HFF-Myc (cell line): ENCODE measurements at regions not wholly inside any gene's neighbourhood (a gene's known extent, or its start where the extent isn't known, plus 50 kb on each side); places are given as distances from the start of the nearest gene placed in this dataset.

Experiments used
- DNase-seq: peaks from one replicate; pipeline ENCODE4 v3.0.0-alpha.2; 2011; ENCODE audit warnings: low read depth; ENCODE audit errors: extremely low read depth
- H3K4me3 ChIP-seq: replicated peaks from 2 replicates; pipeline ENCODE4 v1.5.1; 2011; ENCODE audit warnings: low read depth, mild to moderate bottlenecking, control low read depth, low read length
- TF ChIP-seq, protein P1 (sequence below): IDR thresholded peaks from 2 replicates; pipeline ENCODE4 v1.5.1; 2012; ENCODE audit warnings: mild to moderate bottlenecking, low read depth, low read length, control low read depth; ENCODE audit errors: missing control alignments

DNA sequence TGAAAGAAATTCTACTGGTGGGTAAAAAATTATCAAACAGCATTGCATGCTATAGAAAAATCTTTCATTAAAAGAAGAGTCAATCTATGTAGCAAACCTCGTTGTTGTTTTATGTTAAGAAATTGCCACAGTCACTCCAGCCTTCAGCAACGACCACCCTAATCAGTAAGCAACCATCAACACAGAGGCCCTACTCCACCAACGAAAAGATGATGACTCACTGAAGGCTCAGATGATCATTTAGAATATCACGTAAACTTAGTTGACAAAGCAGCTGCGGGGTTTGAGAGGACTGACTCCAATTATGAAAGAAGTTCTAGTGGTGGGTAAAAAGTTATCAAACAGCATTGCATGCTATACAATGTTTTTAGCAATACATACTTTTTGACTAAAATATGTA, 242.6 kb downstream of the DRD1 start:
- TF ChIP-seq, protein P1, sequence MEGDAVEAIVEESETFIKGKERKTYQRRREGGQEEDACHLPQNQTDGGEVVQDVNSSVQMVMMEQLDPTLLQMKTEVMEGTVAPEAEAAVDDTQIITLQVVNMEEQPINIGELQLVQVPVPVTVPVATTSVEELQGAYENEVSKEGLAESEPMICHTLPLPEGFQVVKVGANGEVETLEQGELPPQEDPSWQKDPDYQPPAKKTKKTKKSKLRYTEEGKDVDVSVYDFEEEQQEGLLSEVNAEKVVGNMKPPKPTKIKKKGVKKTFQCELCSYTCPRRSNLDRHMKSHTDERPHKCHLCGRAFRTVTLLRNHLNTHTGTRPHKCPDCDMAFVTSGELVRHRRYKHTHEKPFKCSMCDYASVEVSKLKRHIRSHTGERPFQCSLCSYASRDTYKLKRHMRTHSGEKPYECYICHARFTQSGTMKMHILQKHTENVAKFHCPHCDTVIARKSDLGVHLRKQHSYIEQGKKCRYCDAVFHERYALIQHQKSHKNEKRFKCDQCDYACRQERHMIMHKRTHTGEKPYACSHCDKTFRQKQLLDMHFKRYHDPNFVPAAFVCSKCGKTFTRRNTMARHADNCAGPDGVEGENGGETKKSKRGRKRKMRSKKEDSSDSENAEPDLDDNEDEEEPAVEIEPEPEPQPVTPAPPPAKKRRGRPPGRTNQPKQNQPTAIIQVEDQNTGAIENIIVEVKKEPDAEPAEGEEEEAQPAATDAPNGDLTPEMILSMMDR: no peak
- DNase-seq: no peak
- H3K4me3 ChIP-seq: no peak overlapping the region

DNA sequence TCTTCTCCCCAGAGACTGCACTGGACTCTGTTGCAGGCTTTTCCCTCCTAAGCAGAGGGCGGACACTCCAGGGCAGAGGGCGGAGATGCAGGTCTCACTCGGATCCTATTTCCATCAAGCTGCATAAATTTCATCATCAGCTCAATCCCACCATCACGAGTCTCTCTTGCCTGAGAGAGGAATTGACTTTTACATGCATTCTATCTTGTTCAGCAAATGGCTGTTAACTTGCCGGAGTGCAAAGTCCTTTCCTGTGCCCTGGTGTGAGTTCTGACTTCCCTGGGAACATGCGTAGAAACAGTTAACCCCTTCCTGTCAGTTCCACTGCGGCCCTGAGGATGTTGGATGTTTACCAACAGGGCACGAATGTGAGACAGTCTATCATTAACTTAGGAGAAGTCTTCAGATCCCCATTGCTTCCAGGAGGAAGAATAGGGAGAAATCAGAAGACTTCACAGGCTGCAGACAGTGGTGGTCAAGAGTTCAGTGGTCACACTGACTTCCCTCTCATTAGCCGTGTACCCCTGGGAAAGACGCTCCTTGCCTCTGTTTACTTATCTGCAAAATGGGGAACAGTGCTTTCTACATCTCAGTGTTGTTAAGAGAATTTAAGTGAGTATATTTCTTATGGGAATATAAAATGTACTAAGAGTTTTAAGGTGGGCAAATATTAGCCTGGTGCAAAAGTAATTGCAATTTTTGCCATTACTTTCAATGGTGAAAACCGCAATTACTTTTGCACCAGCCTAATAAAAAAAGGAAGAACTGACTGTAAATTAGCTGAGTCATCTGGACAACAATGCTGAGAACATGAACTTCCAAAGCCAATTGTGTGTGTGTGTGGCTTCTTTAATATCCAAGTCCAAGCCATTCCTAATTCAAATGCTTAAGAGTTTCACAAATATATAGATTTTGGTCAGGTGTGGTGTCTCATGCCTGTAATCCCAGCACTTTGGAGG, 248.0 kb downstream of the DRD1 start:
- TF ChIP-seq, protein P1: no peak
- no peak overlapping the region for H3K4me3 ChIP-seq
- no peak for DNase-seq

DNA sequence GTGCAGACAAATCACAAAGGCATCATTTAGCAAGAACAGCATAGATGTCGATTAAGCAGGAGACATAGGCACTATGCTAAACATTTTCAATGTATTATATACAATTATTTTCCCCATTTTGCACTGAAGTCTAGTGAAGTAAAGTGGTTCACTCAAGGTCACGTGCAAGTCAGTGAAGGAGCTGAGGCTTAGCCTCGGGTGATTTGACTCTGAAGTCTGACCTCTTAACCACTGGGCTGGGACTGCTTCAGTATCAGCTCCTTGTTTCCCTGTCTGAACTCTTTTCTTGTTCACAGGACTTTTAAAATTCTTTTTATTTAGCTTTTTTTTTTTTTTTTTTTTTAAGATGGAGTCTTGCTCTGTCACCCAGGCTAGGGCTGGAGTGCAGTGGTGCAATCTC, 262.7 kb downstream of the DRD1 start:
- no peak for DNase-seq
- no peak overlapping the region for H3K4me3 ChIP-seq
- TF ChIP-seq, protein P1: no peak

- no peak overlapping the region for H3K4me3 ChIP-seq
- TF ChIP-seq, protein P1: no peak
- no peak for DNase-seq
Observed at GRCh38 chr5:175170899-175171298, 273.1 kb downstream of the DRD1 start.

GRCh38 chr5:175168882-175169507, 275.0 kb downstream of the DRD1 start:
- TF ChIP-seq, protein P1: no peak
- no peak overlapping the region for H3K4me3 ChIP-seq
- no peak for DNase-seq

- TF ChIP-seq, protein P1: no peak
- no peak overlapping the region for H3K4me3 ChIP-seq
- DNase-seq: no peak
Observed at GRCh38 chr5:175166026-175166425, 278.0 kb downstream of the DRD1 start.
